GM12878 (cell line): ENCODE measurements at regions not wholly inside any gene's neighbourhood (a gene's known extent, or its start where the extent isn't known, plus 50 kb on each side); places are given as distances from the start of the nearest gene placed in this dataset.
A peak's percentile ranks its signal among the peaks of the same experiment; 100 is the strongest.

Source experiments
- ATAC-seq: fragments of 200-7000 bp; cut with Tn5 transposase; 3 replicates; pipeline ENCODE4 v1.9.1; 2020; ENCODE audit warnings: mild to moderate bottlenecking, moderate library complexity
- BruUV-seq: library from RNA; stranded (reverse); fragments of 400-500 nt; replicated peaks from 2 replicates; lab custom pipeline; 2021; lab: Mats Ljungman, UMichigan
- CTCF ChIA-PET: fragments of 300-600 bp; sonication (Branson Sonifier 250); formaldehyde crosslinking; extraction: SDS; loops from one replicate; lab custom pipeline; 2021; ENCODE audit warnings: inconsistent platforms; lab: Yijun Ruan, JAX
- POLR2A ChIA-PET: fragments of 350-600 bp; formaldehyde crosslinking; extraction: SDS; loops from one replicate; lab custom pipeline; 2021; ENCODE audit warnings: inconsistent platforms; lab: Charles Lee
- RAD21 ChIA-PET: fragments of 300-600 bp; sonication (Branson Sonifier 250); formaldehyde crosslinking; loops from one replicate; lab custom pipeline; 2023; ENCODE audit warnings: antibody characterized with exemption; ENCODE audit not compliant: unreplicated experiment; lab: Charles Lee
- SMC1A ChIA-PET: fragments of 300-600 bp; sonication (Branson Sonifier 250); formaldehyde crosslinking; loops from one replicate; lab custom pipeline; 2023; ENCODE audit not compliant: unreplicated experiment, uncharacterized antibody; lab: Charles Lee
- DNase-seq: peaks from one replicate; pipeline ENCODE4 v3.0.0-alpha.2; 2011; ENCODE audit warnings: low read depth, low spot score
- FAIRE-seq: peaks from 3 replicates; lab custom pipeline; 2011; peaks lifted over from hg19 to GRCh38; lab: Jason Lieb, UNC
- H2AFZ ChIP-seq: 2 replicates; pipeline ENCODE4 v1.6.0; 2011; ENCODE audit warnings: low read depth, low read length, control low read depth; ENCODE audit not compliant: control insufficient read depth
- H3K27ac ChIP-seq: 2 replicates; pipeline ENCODE4 v1.5.1; 2011; ENCODE audit warnings: control low read depth; ENCODE audit not compliant: control insufficient read depth, insufficient read depth
- H3K27me3 ChIP-seq, 2 experiments: replicated peaks in 1 of 2; 2 replicates each; pipeline versions ENCODE4 v1.6.0 to v1.6.1; 2011; ENCODE audit warnings: low read length in 1 of 2; ENCODE audit not compliant: control insufficient read depth in 2 of 2, insufficient read depth in 2 of 2
- H3K36me3 ChIP-seq, 2 experiments: 2 replicates each; pipeline ENCODE4 v1.5.1; 2011; ENCODE audit warnings: low read length in 1 of 2; ENCODE audit not compliant: control insufficient read depth in 2 of 2, insufficient read depth in 2 of 2
- H3K4me1 ChIP-seq: 2 replicates; pipeline ENCODE4 v1.6.1; 2011; ENCODE audit warnings: mild to moderate bottlenecking, low read length, moderate library complexity, mixed read lengths; ENCODE audit not compliant: control insufficient read depth, insufficient read depth
- H3K4me2 ChIP-seq: 2 replicates; pipeline ENCODE4 v1.6.0; 2011; ENCODE audit warnings: control low read depth; ENCODE audit not compliant: control insufficient read depth, insufficient read depth
- H3K4me3 ChIP-seq: fragments of 200-600 bp; sonication (generic); 2 replicates; pipeline ENCODE4 v1.5.1; 2016
- H3K79me2 ChIP-seq: 2 replicates; pipeline ENCODE4 v1.6.0; 2011; ENCODE audit warnings: low read length; ENCODE audit not compliant: control insufficient read depth, insufficient read depth
- H3K9ac ChIP-seq: 2 replicates; pipeline ENCODE4 v1.8.0; 2011; ENCODE audit warnings: low read length, control low read depth, mixed read lengths; ENCODE audit not compliant: control insufficient read depth, insufficient read depth
- H3K9me3 ChIP-seq: replicated peaks from 3 replicates; pipeline ENCODE4 v1.5.1; 2011; ENCODE audit warnings: mild to moderate bottlenecking, low read length; ENCODE audit not compliant: control insufficient read depth, insufficient read depth
- H4K20me1 ChIP-seq: 2 replicates; pipeline ENCODE4 v1.6.0; 2011; ENCODE audit not compliant: control insufficient read depth, insufficient read depth
- BRCA1 ChIP-seq: IDR thresholded peaks from 2 replicates; pipeline ENCODE4 v1.6.1; 2011; ENCODE audit warnings: low read depth, low read length, improper control_type of control experiment
- DPF2 ChIP-seq: fragments of 450-650 bp; IDR thresholded peaks from 2 replicates; pipeline ENCODE4 v1.6.1; 2017; ENCODE audit warnings: mild to moderate bottlenecking
- EED ChIP-seq: sonication (generic); IDR thresholded peaks from 2 replicates; pipeline ENCODE4 v1.6.1; 2016; ENCODE audit warnings: antibody characterized with exemption, low read depth
- JUNB ChIP-seq: IDR thresholded peaks from 2 replicates; pipeline ENCODE4 v1.6.1; 2016; ENCODE audit warnings: antibody characterized with exemption, mild to moderate bottlenecking
- MTA2 ChIP-seq: fragments of 450-650 bp; IDR thresholded peaks from 2 replicates; pipeline ENCODE4 v1.6.1; 2016; ENCODE audit warnings: low read depth, mild to moderate bottlenecking, moderate library complexity
- MXI1 ChIP-seq: fragments of 150-350 bp; IDR thresholded peaks from 2 replicates; pipeline ENCODE4 v1.6.1; 2011; ENCODE audit warnings: low read depth, mild to moderate bottlenecking, inconsistent platforms, low read length, improper control_type of control experiment
- RCOR1 ChIP-seq: conservative IDR thresholded peaks from 2 replicates; pipeline ENCODE4 v1.6.1; 2012; ENCODE audit warnings: low read depth, low read length, improper control_type of control experiment
- RUNX3 ChIP-seq: IDR thresholded peaks from 2 replicates; pipeline ENCODE4 v1.6.1; 2012; ENCODE audit warnings: low read length, inconsistent platforms
- SIX5 ChIP-seq: IDR thresholded peaks from 2 replicates; pipeline ENCODE4 v1.6.1; 2011; ENCODE audit warnings: mild to moderate bottlenecking, low read depth, low read length, moderate library complexity; ENCODE audit not compliant: severe bottlenecking
- SMARCA5 ChIP-seq: fragments of 450-650 bp; IDR thresholded peaks from 2 replicates; pipeline ENCODE4 v1.6.1; 2017; ENCODE audit warnings: mild to moderate bottlenecking
- SMC3 ChIP-seq: IDR thresholded peaks from 2 replicates; pipeline ENCODE4 v1.6.1; 2011; ENCODE audit warnings: low read length, improper control_type of control experiment, borderline replicate concordance
- SUPT20H ChIP-seq: IDR thresholded peaks from 2 replicates; pipeline ENCODE4 v1.6.1; 2011; ENCODE audit warnings: low read depth, mild to moderate bottlenecking, low read length, moderate library complexity, borderline replicate concordance; ENCODE audit not compliant: control insufficient read depth
- TAF1 ChIP-seq: IDR thresholded peaks from 2 replicates; pipeline ENCODE4 v1.6.1; 2011; ENCODE audit warnings: mild to moderate bottlenecking, low read depth, low read length, borderline replicate concordance
- TCF7 ChIP-seq: IDR thresholded peaks from 2 replicates; pipeline ENCODE4 v1.6.1; 2014; ENCODE audit warnings: antibody characterized with exemption, borderline replicate concordance
- ZBED1 ChIP-seq: IDR thresholded peaks from 2 replicates; pipeline ENCODE4 v1.6.1; 2016; ENCODE audit warnings: borderline replicate concordance
- ZNF592 ChIP-seq: fragments of 450-650 bp; IDR thresholded peaks from 2 replicates; pipeline ENCODE4 v1.6.1; 2017; ENCODE audit warnings: mild to moderate bottlenecking, moderate library complexity
- ZZZ3 ChIP-seq: IDR thresholded peaks from 2 replicates; pipeline ENCODE4 v1.6.1; 2011; ENCODE audit warnings: low read depth; ENCODE audit not compliant: control insufficient read depth, insufficient read length
- WGBS: methylation state at CpG from one replicate; pipeline ENCODE4 v1.1.6; 2016; ENCODE audit warnings: low lambda C conversion rate; ENCODE audit not compliant: insufficient replicate concordance, insufficient coverage; ENCODE audit errors: missing lambda C conversion rate; 5-methylcytosine and 5-hydroxymethylcytosine counted together
- in situ Hi-C: fragments of 300-500 bp; cut with MboI; formaldehyde crosslinking; loops from 9 replicates; pipeline ENCODE4 v1.14.3; 2018; ENCODE audit warnings: mixed read lengths
- intact Hi-C: fragments of 100-400 bp; cut with micrococcal nuclease; formaldehyde crosslinking; loops from one replicate; pipeline ENCODE4 v1.14.2; 2022; ENCODE audit not compliant: unreplicated experiment

GRCh38 chr16:76816475-76816874, 374.5 kb upstream of the MON1B start:
- Histone ChIP-seq H3K9me3 (no peaks in the 10 kb centered on the region), H3K4me1 (no peaks in the 10 kb centered on the region), H2AFZ (no peak overlapping the region), H3K79me2 (no peaks in the 10 kb centered on the region), H3K27me3 (no peaks in the 10 kb centered on the region), H3K4me2 (no peak overlapping the region), H3K4me3 (no peak overlapping the region), H4K20me1 (no peaks in the 10 kb centered on the region), H3K36me3 (no peaks in the 10 kb centered on the region), H3K9ac (no peak overlapping the region), H3K27ac (no peak overlapping the region)
- FAIRE-seq (no peak), DNase-seq (no peak), ATAC-seq (peak; percentile 58)
- in situ Hi-C loops: no loop called here
- ChIA-PET POLR2A (interaction anchor here (1.0 kb wide), 1 partner anchor 12 kb away, joined by 3 read pairs; no protein-coding TSS in a partner anchor), CTCF (interaction anchor here (0.7 kb wide), 1 partner anchor 18 kb away, joined by 3 read pairs; no protein-coding TSS in a partner anchor), RAD21 (no interaction called here), SMC1A (interaction anchor here (0.7 to 2.6 kb wide), 5 partner anchors 9 to 66 kb away, joined by 3 to 14 read pairs (median 3); no protein-coding TSS in a partner anchor)
- TF ChIP-seq TAF1 (no peak), SMARCA5 (no peak), DPF2 (0 out of 2 replicates have a peak, but pooled peaks have one; percentile 21), EED (no peak), ZNF592 (no peak), MTA2 (no peak), SIX5 (no peak), SUPT20H (no peak), MXI1 (no peak), ZBED1 (no peak), ZZZ3 (no peak), JUNB (peak; percentile 40), SMC3 (no peak), RCOR1 (no peak), BRCA1 (no peak), RUNX3 (0 out of 2 replicates have a peak, but pooled peaks have one; percentile 13), TCF7 (no peak)
- WGBS: 6% methylated on average over 2 of the region's 2 CpGs
- intact Hi-C loops: no loop called here
- BruUV-seq: no TSS peak
